ENCODE measurements at regions not wholly inside any gene's neighbourhood (a gene's known extent, or its start where the extent isn't known, plus 50 kb on each side); places are given as distances from the start of the nearest gene placed in this dataset.

DNA sequence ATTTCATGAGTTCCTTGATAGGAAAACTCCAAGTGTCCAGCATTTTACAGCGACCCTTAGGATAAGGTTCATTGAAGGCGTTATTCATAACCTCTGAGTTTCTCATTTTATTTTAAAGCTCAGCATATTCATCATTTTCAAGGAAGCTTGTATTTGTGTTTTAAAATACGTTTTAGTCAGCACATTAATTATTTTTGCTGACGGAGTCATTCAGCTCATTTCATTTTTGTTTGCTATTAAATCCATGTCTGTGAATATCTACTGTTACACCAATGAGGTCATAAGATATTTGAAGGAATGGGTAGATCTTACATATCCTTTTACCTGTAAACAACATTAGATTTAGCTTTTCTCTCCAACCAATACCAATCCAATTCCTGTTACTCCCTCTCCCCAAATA lies 1766.3 kb upstream of the PCDH10 start:
- Histone ChIP-seq H2AFZ (ENCODE audit: insufficient read depth, low read depth, low read length, poor library complexity, severe bottlenecking) (no peak overlapping the region), H3K79me2 (ENCODE audit: insufficient read depth, low read length) (no peaks in the 10 kb centered on the region), H3K4me1 (ENCODE audit: control insufficient read depth in 1 of 2, insufficient read depth in 2 of 2, low read length in 2 of 2) (no peaks in the 10 kb centered on the region), H3K4me2 (replicated peaks; ENCODE audit: extremely low read depth, low read length, poor library complexity, severe bottlenecking) (no peak overlapping the region), H3K4me3 (replicated peaks in 1 of 3; ENCODE audit: low read depth in 2 of 3, low read length in 3 of 3) (no peak overlapping the region), H4K20me1 (ENCODE audit: insufficient read depth, low read length) (no peaks in the 10 kb centered on the region), H3K9me3 (replicated peaks in 1 of 2; ENCODE audit: control insufficient read depth in 1 of 2, insufficient read depth in 1 of 2, low read length in 2 of 2) (peaks cover 5 to 10% of the 10 kb centered on the region in 2 donors), H3K9ac (ENCODE audit: insufficient read depth, low read length, poor library complexity, severe bottlenecking) (no peak overlapping the region), H3K27me3 (ENCODE audit: control insufficient read depth in 2 of 2, insufficient read depth in 2 of 2, low read length in 2 of 2) (no peaks in the 10 kb centered on the region), H3K27ac (ENCODE audit: low read depth in 1 of 2, low read length in 2 of 2) (no peak overlapping the region), H3K36me3 (replicated peaks in 1 of 2; ENCODE audit: control insufficient read depth in 1 of 2, insufficient read depth in 2 of 2, low read length in 2 of 2) (no peaks in the 10 kb centered on the region)
- Mint-ChIP-seq H3K27ac (no peak overlapping the region), H3K4me1 (no peaks in the 10 kb centered on the region), H3K9me3 (peaks cover 0 to 13% (median 3%) of the 10 kb centered on the region in 7 donors), H3K36me3 (no peaks in the 10 kb centered on the region), H3K4me3 (no peak overlapping the region), H3K27me3 (ENCODE audit: low read depth in 3 of 3) (peaks cover 0 to 2% (median 0%) of the 10 kb centered on the region in 3 donors)
- intact Hi-C loops (cut with micrococcal nuclease), result no loop called here
- DNase-seq, result no peak
- no peak for TF ChIP-seq CTCF (IDR thresholded peaks at IDR 0.05)
- WGBS (ENCODE audit: insufficient coverage), result no CpG with 5 or more reads among the region's 4 CpGs

DNA sequence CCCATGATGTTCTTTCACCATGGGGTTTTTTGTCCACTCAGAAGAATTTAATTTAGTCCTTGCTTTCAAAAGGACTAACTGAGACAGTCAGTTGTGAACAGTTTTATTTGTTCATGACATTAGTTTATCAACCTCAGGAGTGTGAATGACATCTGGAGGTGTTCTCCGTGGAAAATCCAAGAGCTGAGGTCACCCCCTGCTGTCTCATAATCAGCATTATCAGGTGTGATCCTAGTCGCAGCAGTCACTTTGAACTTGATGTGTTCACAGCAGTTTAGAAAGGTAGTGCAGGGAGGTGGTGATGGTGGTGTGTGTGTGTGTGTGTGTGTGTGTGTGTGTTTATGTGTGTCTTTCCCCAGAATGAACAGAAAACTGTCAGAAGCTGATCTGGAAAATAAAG lies 1760.8 kb upstream of the PCDH10 start:
- Histone ChIP-seq H3K79me2 (ENCODE audit: insufficient read depth, low read length) (no peaks in the 10 kb centered on the region), H3K9ac (ENCODE audit: insufficient read depth, low read length, poor library complexity, severe bottlenecking) (no peak overlapping the region), H3K4me1 (ENCODE audit: control insufficient read depth in 1 of 2, insufficient read depth in 2 of 2, low read length in 2 of 2) (no peaks in the 10 kb centered on the region), H3K9me3 (replicated peaks in 1 of 2; ENCODE audit: control insufficient read depth in 1 of 2, insufficient read depth in 1 of 2, low read length in 2 of 2) (peaks cover 0 to 2% of the 10 kb centered on the region in 2 donors), H4K20me1 (ENCODE audit: insufficient read depth, low read length) (no peaks in the 10 kb centered on the region), H3K4me3 (replicated peaks in 1 of 3; ENCODE audit: low read depth in 2 of 3, low read length in 3 of 3) (no peak overlapping the region), H3K4me2 (replicated peaks; ENCODE audit: extremely low read depth, low read length, poor library complexity, severe bottlenecking) (no peak overlapping the region), H3K27me3 (ENCODE audit: control insufficient read depth in 2 of 2, insufficient read depth in 2 of 2, low read length in 2 of 2) (no peaks in the 10 kb centered on the region), H3K36me3 (replicated peaks in 1 of 2; ENCODE audit: control insufficient read depth in 1 of 2, insufficient read depth in 2 of 2, low read length in 2 of 2) (no peaks in the 10 kb centered on the region), H2AFZ (ENCODE audit: insufficient read depth, low read depth, low read length, poor library complexity, severe bottlenecking) (no peak overlapping the region), H3K27ac (ENCODE audit: low read depth in 1 of 2, low read length in 2 of 2) (no peak overlapping the region)
- 29% methylated on average over 1 of the region's 2 CpGs for whole genome bisulfite sequencing (ENCODE audit: insufficient coverage)
- H3K36me3 Mint-ChIP-seq, result no peaks in the 10 kb centered on the region
- intact Hi-C loops (cut with micrococcal nuclease), result no loop called here
- no peak overlapping the region for H3K27ac Mint-ChIP-seq
- H3K4me1 Mint-ChIP-seq, result no peaks in the 10 kb centered on the region
- H3K9me3 Mint-ChIP-seq, result peaks cover 0 to 10% (median 4%) of the 10 kb centered on the region in 7 donors
- no peak for DNase-seq
- TF ChIP-seq CTCF (IDR thresholded peaks at IDR 0.05), result no peak
- no peaks in the 10 kb centered on the region for H3K27me3 Mint-ChIP-seq (ENCODE audit: low read depth in 3 of 3)
- H3K4me3 Mint-ChIP-seq, result no peak overlapping the region
